Panc1 (cell line): ENCODE measurements at regions not wholly inside any gene's neighbourhood (a gene's known extent, or its start where the extent isn't known, plus 50 kb on each side); places are given as distances from the start of the nearest gene placed in this dataset.

Experiments used
- ATAC-seq: fragments of 200-7000 bp; cut with Tn5 transposase; 2 replicates; pipeline ENCODE4 v1.9.1; 2020; ENCODE audit warnings: mild to moderate bottlenecking, moderate library complexity
- BruUV-seq: library from RNA; stranded (reverse); fragments of 400-500 nt; replicated peaks from 2 replicates; lab custom pipeline; 2021; lab: Mats Ljungman, UMichigan
- CTCF ChIA-PET: fragments of 300-600 bp; sonication (Branson Sonifier 250); formaldehyde crosslinking; loops from one replicate; lab custom pipeline; 2022; ENCODE audit warnings: antibody characterized with exemption; lab: Charles Lee
- POLR2A ChIA-PET: fragments of 300-600 bp; sonication (Branson Sonifier 250); formaldehyde crosslinking; loops from one replicate; lab custom pipeline; 2022; ENCODE audit warnings: antibody characterized with exemption; lab: Charles Lee
- DNase-seq: peaks from one replicate; pipeline ENCODE4 v3.0.0-alpha.2; 2010; ENCODE audit warnings: low read depth, low spot score
- H3K27ac ChIP-seq: 2 replicates; pipeline ENCODE4 v1.5.1; 2011; ENCODE audit warnings: mild to moderate bottlenecking, low read length, inconsistent platforms
- H3K27me3 ChIP-seq: fragments of 200-500 bp; sonication (Bioruptor generic); 2 replicates; pipeline ENCODE4 v1.6.0; 2014; ENCODE audit warnings: low read length, inconsistent platforms; ENCODE audit not compliant: control insufficient read depth, insufficient read depth
- H3K36me3 ChIP-seq: fragments of 200-500 bp; sonication (Bioruptor generic); 2 replicates; pipeline ENCODE4 v1.5.1; 2014; ENCODE audit warnings: inconsistent platforms, mild to moderate bottlenecking, low read length, moderate library complexity; ENCODE audit not compliant: control insufficient read depth, insufficient read depth
- H3K4me1 ChIP-seq: 2 replicates; pipeline ENCODE4 v1.5.1; 2011; ENCODE audit warnings: inconsistent platforms, mild to moderate bottlenecking, low read length, moderate library complexity; ENCODE audit not compliant: control insufficient read depth, insufficient read depth
- H3K4me3 ChIP-seq, 2 experiments: 2 replicates each; pipeline ENCODE4 v1.5.1; 2011 to 2012; ENCODE audit warnings: low read depth in 2 of 2, low read length in 2 of 2, mild to moderate bottlenecking in 2 of 2, inconsistent platforms in 1 of 2, moderate library complexity in 1 of 2
- H3K9me3 ChIP-seq: fragments of 200-500 bp; sonication (Bioruptor generic); 2 replicates; pipeline ENCODE4 v1.5.1; 2014; ENCODE audit warnings: low read depth, mild to moderate bottlenecking, inconsistent platforms, low read length, moderate library complexity; ENCODE audit not compliant: control insufficient read depth, insufficient read depth
- POLR2AphosphoS5 ChIP-seq: IDR thresholded peaks from 2 replicates; pipeline ENCODE4 v1.6.1; 2012; ENCODE audit warnings: mild to moderate bottlenecking, low read depth, low read length, moderate library complexity
- SIN3A ChIP-seq: IDR thresholded peaks from 2 replicates; pipeline ENCODE4 v1.6.1; 2012; ENCODE audit warnings: low read depth, mild to moderate bottlenecking, low read length, moderate library complexity, borderline replicate concordance; ENCODE audit not compliant: insufficient read depth
- TCF7L2 ChIP-seq: IDR thresholded peaks from 2 replicates; pipeline ENCODE4 v1.6.1; 2011; ENCODE audit warnings: mild to moderate bottlenecking, low read depth, low read length, inconsistent platforms
- in situ Hi-C: cut with HindIII; loops from 2 replicates; pipeline ENCODE4 v1.10.0; 2016; ENCODE audit warnings: low sequenced_read_pairs, low pct_unique_long_range_greater_than_20kb
- intact Hi-C: fragments of 100-400 bp; cut with micrococcal nuclease; formaldehyde crosslinking; loops from one replicate; pipeline ENCODE4 v1.10.0; 2022; ENCODE audit not compliant: unreplicated experiment
- TF ChIP-seq, protein P1 (sequence below), 2 experiments: IDR thresholded peaks; 2 replicates each; pipeline ENCODE4 v1.6.1; 2011 to 2012; ENCODE audit warnings: low read depth in 2 of 2, control low read depth in 1 of 2, low read length in 1 of 2, mild to moderate bottlenecking in 1 of 2, moderate library complexity in 1 of 2; ENCODE audit not compliant: insufficient read depth in 1 of 2
- TF ChIP-seq, protein P2 (sequence below): fragments of 450-650 bp; IDR thresholded peaks from 2 replicates; pipeline ENCODE4 v1.5.1; 2017; ENCODE audit warnings: mild to moderate bottlenecking

DNA sequence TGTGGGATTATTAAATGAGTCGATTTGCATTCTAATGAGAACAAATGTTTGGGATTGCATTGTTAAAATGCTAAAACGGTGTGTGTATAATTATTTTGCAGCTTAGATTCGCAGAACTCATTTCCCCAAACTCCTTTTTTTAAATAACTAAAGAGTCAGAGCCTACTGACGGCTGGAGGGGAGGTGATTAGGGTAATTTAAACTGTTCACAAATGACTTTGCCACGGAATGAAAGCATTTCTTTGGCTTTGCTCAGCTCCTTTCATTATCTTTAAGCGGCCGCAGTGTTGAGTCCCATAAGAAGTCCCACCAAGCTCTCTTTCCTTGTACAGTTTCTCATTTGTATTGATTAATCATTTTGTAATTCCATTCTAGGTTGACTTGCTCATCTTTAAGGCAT lies 1632.8 kb downstream of the MAT2B start:
- H3K27ac ChIP-seq: no peak overlapping the region
- in situ Hi-C loops (no loop called here), intact Hi-C loops (no loop called here)
- TF ChIP-seq SIN3A (no peak), TCF7L2 (no peak), POLR2AphosphoS5 (no peak)
- TF ChIP-seq, protein P1, sequence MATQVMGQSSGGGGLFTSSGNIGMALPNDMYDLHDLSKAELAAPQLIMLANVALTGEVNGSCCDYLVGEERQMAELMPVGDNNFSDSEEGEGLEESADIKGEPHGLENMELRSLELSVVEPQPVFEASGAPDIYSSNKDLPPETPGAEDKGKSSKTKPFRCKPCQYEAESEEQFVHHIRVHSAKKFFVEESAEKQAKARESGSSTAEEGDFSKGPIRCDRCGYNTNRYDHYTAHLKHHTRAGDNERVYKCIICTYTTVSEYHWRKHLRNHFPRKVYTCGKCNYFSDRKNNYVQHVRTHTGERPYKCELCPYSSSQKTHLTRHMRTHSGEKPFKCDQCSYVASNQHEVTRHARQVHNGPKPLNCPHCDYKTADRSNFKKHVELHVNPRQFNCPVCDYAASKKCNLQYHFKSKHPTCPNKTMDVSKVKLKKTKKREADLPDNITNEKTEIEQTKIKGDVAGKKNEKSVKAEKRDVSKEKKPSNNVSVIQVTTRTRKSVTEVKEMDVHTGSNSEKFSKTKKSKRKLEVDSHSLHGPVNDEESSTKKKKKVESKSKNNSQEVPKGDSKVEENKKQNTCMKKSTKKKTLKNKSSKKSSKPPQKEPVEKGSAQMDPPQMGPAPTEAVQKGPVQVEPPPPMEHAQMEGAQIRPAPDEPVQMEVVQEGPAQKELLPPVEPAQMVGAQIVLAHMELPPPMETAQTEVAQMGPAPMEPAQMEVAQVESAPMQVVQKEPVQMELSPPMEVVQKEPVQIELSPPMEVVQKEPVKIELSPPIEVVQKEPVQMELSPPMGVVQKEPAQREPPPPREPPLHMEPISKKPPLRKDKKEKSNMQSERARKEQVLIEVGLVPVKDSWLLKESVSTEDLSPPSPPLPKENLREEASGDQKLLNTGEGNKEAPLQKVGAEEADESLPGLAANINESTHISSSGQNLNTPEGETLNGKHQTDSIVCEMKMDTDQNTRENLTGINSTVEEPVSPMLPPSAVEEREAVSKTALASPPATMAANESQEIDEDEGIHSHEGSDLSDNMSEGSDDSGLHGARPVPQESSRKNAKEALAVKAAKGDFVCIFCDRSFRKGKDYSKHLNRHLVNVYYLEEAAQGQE (IDR thresholded peaks at IDR 0.05; ENCODE audit: insufficient read depth in 1 of 2, low read depth in 2 of 2, low read length in 1 of 2): no peak
- TF ChIP-seq, protein P2, sequence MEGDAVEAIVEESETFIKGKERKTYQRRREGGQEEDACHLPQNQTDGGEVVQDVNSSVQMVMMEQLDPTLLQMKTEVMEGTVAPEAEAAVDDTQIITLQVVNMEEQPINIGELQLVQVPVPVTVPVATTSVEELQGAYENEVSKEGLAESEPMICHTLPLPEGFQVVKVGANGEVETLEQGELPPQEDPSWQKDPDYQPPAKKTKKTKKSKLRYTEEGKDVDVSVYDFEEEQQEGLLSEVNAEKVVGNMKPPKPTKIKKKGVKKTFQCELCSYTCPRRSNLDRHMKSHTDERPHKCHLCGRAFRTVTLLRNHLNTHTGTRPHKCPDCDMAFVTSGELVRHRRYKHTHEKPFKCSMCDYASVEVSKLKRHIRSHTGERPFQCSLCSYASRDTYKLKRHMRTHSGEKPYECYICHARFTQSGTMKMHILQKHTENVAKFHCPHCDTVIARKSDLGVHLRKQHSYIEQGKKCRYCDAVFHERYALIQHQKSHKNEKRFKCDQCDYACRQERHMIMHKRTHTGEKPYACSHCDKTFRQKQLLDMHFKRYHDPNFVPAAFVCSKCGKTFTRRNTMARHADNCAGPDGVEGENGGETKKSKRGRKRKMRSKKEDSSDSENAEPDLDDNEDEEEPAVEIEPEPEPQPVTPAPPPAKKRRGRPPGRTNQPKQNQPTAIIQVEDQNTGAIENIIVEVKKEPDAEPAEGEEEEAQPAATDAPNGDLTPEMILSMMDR: no peak
- no peak overlapping the region for H3K4me3 ChIP-seq
- DNase-seq (no peak), ATAC-seq (no peak)
- H3K36me3 ChIP-seq: no peaks in the 10 kb centered on the region
- no peaks in the 10 kb centered on the region for H3K27me3 ChIP-seq
- ChIA-PET CTCF (no interaction called here), POLR2A (no interaction called here)
- H3K9me3 ChIP-seq: no peaks in the 10 kb centered on the region
- no TSS peak for BruUV-seq
- no peaks in the 10 kb centered on the region for H3K4me1 ChIP-seq

DNA sequence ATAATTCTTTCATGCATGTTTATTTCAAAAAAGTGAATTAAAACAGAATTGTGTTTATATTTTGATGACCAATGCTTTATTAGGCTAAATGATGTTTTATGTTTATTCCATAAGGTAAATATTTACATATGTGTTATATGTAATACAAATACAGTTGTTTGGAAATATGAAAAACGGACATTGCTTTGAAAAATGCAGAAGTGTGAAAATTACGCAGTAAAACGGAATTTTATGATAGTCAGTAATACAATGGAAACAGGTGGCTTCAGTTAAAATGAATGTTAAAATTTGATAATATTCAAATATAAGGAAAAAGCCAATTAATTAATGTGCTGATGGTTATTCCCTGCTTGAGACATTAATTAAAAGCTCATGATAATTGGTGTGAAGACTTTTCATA lies 1633.8 kb downstream of the MAT2B start:
- Histone ChIP-seq H3K4me1 (no peaks in the 10 kb centered on the region), H3K9me3 (no peaks in the 10 kb centered on the region), H3K36me3 (no peaks in the 10 kb centered on the region), H3K4me3 (no peak overlapping the region), H3K27me3 (no peaks in the 10 kb centered on the region), H3K27ac (no peak overlapping the region)
- in situ Hi-C loops (no loop called here), intact Hi-C loops (no loop called here)
- TF ChIP-seq TCF7L2 (no peak), SIN3A (no peak), POLR2AphosphoS5 (no peak)
- TF ChIP-seq, protein P2: no peak
- TF ChIP-seq, protein P1 (IDR thresholded peaks at IDR 0.05; ENCODE audit: insufficient read depth in 1 of 2, low read depth in 2 of 2, low read length in 1 of 2): no peak
- ChIA-PET POLR2A (no interaction called here), CTCF (no interaction called here)
- DNase-seq (no peak), ATAC-seq (no peak)
- BruUV-seq: no TSS peak
